H9 (cell line): ENCODE measurements at regions not wholly inside any gene's neighbourhood (a gene's known extent, or its start where the extent isn't known, plus 50 kb on each side); places are given as distances from the start of the nearest gene placed in this dataset.

Experiments
- DNase-seq: peaks from one replicate; pipeline ENCODE4 v3.0.0-alpha.2; 2017
- H2AFZ ChIP-seq: one replicate; pipeline ENCODE4 v1.6.1; 2013; ENCODE audit warnings: mild to moderate bottlenecking, low read length, control low read depth, moderate library complexity
- H2AK5ac ChIP-seq: 2 replicates; pipeline ENCODE4 v1.6.1; 2013; ENCODE audit warnings: low read length, control low read depth, mixed read lengths; ENCODE audit not compliant: insufficient read length
- H2BK120ac ChIP-seq: one replicate; pipeline ENCODE4 v1.6.1; 2013; ENCODE audit warnings: low read depth, mild to moderate bottlenecking, low read length, control low read depth, inconsistent platforms; ENCODE audit not compliant: poor library complexity, severe bottlenecking
- H2BK12ac ChIP-seq: 2 replicates; pipeline ENCODE4 v1.6.1; 2013; ENCODE audit warnings: low read length, control low read depth, mixed read lengths, low read depth; ENCODE audit not compliant: insufficient read length
- H2BK15ac ChIP-seq: 2 replicates; pipeline ENCODE4 v1.6.1; 2013; ENCODE audit warnings: low read depth, low read length, control low read depth
- H2BK20ac ChIP-seq: one replicate; pipeline ENCODE4 v1.6.1; 2013; ENCODE audit warnings: low read depth, mild to moderate bottlenecking, low read length, control low read depth, inconsistent platforms; ENCODE audit not compliant: poor library complexity, severe bottlenecking
- H2BK5ac ChIP-seq: 2 replicates; pipeline ENCODE4 v1.6.1; 2013; ENCODE audit warnings: low read length, control low read depth, mixed read lengths; ENCODE audit not compliant: insufficient read length
- H3K14ac ChIP-seq: 2 replicates; pipeline ENCODE4 v1.6.1; 2013; ENCODE audit warnings: low read length, control low read depth; ENCODE audit not compliant: insufficient read depth
- H3K18ac ChIP-seq: 2 replicates; pipeline ENCODE4 v1.6.1; 2013; ENCODE audit warnings: low read depth, mild to moderate bottlenecking, mixed read lengths, low read length, control low read depth; ENCODE audit not compliant: insufficient read length
- H3K23ac ChIP-seq: 2 replicates; pipeline ENCODE4 v1.6.1; 2013; ENCODE audit warnings: low read length, control low read depth, mixed read lengths, low read depth; ENCODE audit not compliant: insufficient read length
- H3K23me2 ChIP-seq: 2 replicates; pipeline ENCODE4 v1.6.1; 2013; ENCODE audit warnings: low read depth, mild to moderate bottlenecking, mixed read lengths, low read length, control low read depth; ENCODE audit not compliant: insufficient read length, poor library complexity, severe bottlenecking
- H3K27ac ChIP-seq: 2 replicates; pipeline ENCODE4 v1.5.1; 2013; ENCODE audit warnings: low read length, control low read depth, mixed read lengths, low read depth; ENCODE audit not compliant: insufficient read length
- H3K27me3 ChIP-seq: 2 replicates; pipeline ENCODE4 v1.6.1; 2013; ENCODE audit warnings: low read length, control low read depth, inconsistent platforms; ENCODE audit not compliant: insufficient read depth
- H3K4ac ChIP-seq: 2 replicates; pipeline ENCODE4 v1.6.1; 2013; ENCODE audit warnings: low read depth, mild to moderate bottlenecking, control low read depth, inconsistent platforms, low read length, moderate library complexity
- H3K4me1 ChIP-seq: 2 replicates; pipeline ENCODE4 v1.6.1; 2013; ENCODE audit warnings: low read length, control low read depth, inconsistent platforms; ENCODE audit not compliant: insufficient read depth
- H3K4me2 ChIP-seq: 2 replicates; pipeline ENCODE4 v1.6.1; 2013; ENCODE audit warnings: low read length, control low read depth, mixed read lengths; ENCODE audit not compliant: insufficient read length, insufficient read depth
- H3K56ac ChIP-seq: 2 replicates; pipeline ENCODE4 v1.6.1; 2013; ENCODE audit warnings: low read depth, mild to moderate bottlenecking, mixed read lengths, low read length, control low read depth; ENCODE audit not compliant: insufficient read length
- H3K79me1 ChIP-seq: 2 replicates; pipeline ENCODE4 v1.6.1; 2013; ENCODE audit warnings: low read depth, mild to moderate bottlenecking, moderate library complexity, low read length, control low read depth, inconsistent platforms; ENCODE audit not compliant: insufficient read depth, poor library complexity, severe bottlenecking
- H3K79me2 ChIP-seq: 2 replicates; pipeline ENCODE4 v1.6.1; 2013; ENCODE audit warnings: low read length, control low read depth, inconsistent platforms; ENCODE audit not compliant: insufficient read depth
- H3K9ac ChIP-seq: 2 replicates; pipeline ENCODE4 v1.6.1; 2013; ENCODE audit warnings: low read length, control low read depth, mixed read lengths; ENCODE audit not compliant: insufficient read length; ENCODE audit errors: extremely low read depth
- H3K9me3 ChIP-seq: one replicate; pipeline ENCODE4 v1.6.1; 2013; ENCODE audit warnings: low read depth, low read length, inconsistent platforms; ENCODE audit not compliant: control insufficient read depth
- H3T11ph ChIP-seq: one replicate; pipeline ENCODE4 v1.6.1; 2013; ENCODE audit warnings: mild to moderate bottlenecking, low read length, control low read depth, inconsistent platforms
- H4K20me1 ChIP-seq: one replicate; pipeline ENCODE4 v1.6.1; 2013; ENCODE audit not compliant: control insufficient read depth, insufficient read length, insufficient read depth
- H4K5ac ChIP-seq: 2 replicates; pipeline ENCODE4 v1.6.1; 2013; ENCODE audit warnings: low read depth, mild to moderate bottlenecking, mixed read lengths, low read length, control low read depth; ENCODE audit not compliant: insufficient read length
- H4K8ac ChIP-seq: replicated peaks from 2 replicates; pipeline ENCODE4 v1.6.1; 2013; ENCODE audit warnings: low read length, control low read depth, mixed read lengths, low read depth; ENCODE audit not compliant: insufficient read length
- H4K91ac ChIP-seq: 2 replicates; pipeline ENCODE4 v1.6.1; 2013; ENCODE audit warnings: low read depth, mild to moderate bottlenecking, moderate library complexity, mixed read lengths, low read length, control low read depth; ENCODE audit not compliant: insufficient read length
- H3K27ac Mint-ChIP-seq, 3 experiments: 2 replicates in 2 of 3; 3 replicates in 1 of 3; pipeline ENCODE4 v1.8.0; 2020 to 2021; ENCODE audit warnings: mixed read lengths in 3 of 3, mild to moderate bottlenecking in 1 of 3, moderate library complexity in 1 of 3
- H3K27me3 Mint-ChIP-seq: 2 replicates; pipeline ENCODE4 v1.8.0; 2021; ENCODE audit warnings: low read depth, mild to moderate bottlenecking, moderate library complexity, mixed read lengths
- H3K36me3 Mint-ChIP-seq, 3 experiments: 2 replicates in 2 of 3; 3 replicates in 1 of 3; pipeline ENCODE4 v1.8.0; 2020 to 2021; ENCODE audit warnings: low read depth in 3 of 3, mixed read lengths in 3 of 3; ENCODE audit not compliant: insufficient read depth in 1 of 3
- H3K4me1 Mint-ChIP-seq, 2 experiments: 2 replicates each; pipeline ENCODE4 v1.8.0; 2020; ENCODE audit warnings: mixed read lengths in 2 of 2
- H3K4me3 Mint-ChIP-seq, 2 experiments: 2 replicates in 1 of 2; 3 replicates in 1 of 2; pipeline ENCODE4 v1.8.0; 2020 to 2021; ENCODE audit warnings: mild to moderate bottlenecking in 2 of 2, mixed read lengths in 2 of 2, moderate library complexity in 1 of 2
- H3K9me3 Mint-ChIP-seq, 2 experiments: 2 replicates in 1 of 2; 3 replicates in 1 of 2; pipeline ENCODE4 v1.8.0; 2020; ENCODE audit warnings: mild to moderate bottlenecking in 2 of 2, mixed read lengths in 2 of 2, moderate library complexity in 1 of 2
- WGBS: extraction: QIAGEN DNeasy Blood & Tissue Kit; methylation state at CpG from one replicate; pipeline ENCODE4 v1.1.7; 2013; ENCODE audit warnings: missing lambda C conversion rate, low lambda C conversion rate, mixed read lengths; ENCODE audit not compliant: insufficient read length; ENCODE audit errors: extremely low coverage; 5-methylcytosine and 5-hydroxymethylcytosine counted together
- TF ChIP-seq, protein P1 (sequence below): fragments of 200-600 bp; sonication (generic); conservative IDR thresholded peaks from 3 replicates; pipeline ENCODE4 v1.8.0; 2021; ENCODE audit warnings: antibody characterized with exemption, mild to moderate bottlenecking

DNA sequence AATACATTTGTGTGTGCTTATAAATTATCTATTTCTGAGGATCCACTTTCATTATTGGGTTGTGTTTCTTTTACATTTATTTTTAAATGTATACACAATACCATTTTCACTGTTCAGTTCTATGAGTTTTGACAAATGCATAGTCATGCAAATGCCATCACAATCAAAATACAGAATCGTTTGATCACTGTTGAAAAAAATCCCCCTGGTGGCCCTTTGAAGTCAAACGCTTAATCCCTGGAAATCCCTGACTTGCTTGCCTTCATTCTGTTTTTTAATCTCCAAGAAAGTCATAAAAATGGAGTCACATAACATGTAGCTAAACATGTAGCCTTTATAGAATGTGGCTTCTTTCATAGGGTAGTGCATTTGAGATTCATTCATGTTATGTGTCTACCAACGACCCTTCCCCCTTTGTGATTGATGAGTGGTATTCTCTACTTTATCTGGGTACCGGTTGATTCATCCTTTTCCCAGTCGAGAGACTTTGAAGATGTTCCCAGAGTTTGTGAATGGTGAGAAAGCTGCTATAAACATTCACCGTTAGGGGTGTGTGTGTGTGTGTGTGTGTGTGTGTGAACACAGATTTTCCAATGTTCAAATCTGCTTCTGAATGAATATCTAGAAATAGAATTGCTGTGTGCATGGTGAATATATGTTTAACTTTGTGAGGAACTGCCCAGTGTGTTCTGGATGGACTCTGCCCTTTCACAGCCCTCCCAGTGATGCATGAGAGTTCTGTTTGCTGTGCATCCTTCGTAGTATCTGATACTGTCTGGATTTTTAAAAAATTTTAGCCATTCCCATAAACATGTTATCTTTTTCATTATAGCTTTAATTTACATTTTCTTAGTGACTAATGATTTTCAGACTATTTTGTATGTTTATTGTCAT, 173.6 kb downstream of the GALR1 start:
- Histone ChIP-seq H3K23me2 (no peaks in the 10 kb centered on the region), H2BK120ac (no peak overlapping the region), H3K18ac (no peak overlapping the region), H3K4me1 (peaks cover 4% of the 10 kb centered on the region; the same call in 1 of the 2 replicates), H3K56ac (no peak overlapping the region), H2BK15ac (no peak overlapping the region), H4K8ac (no peak overlapping the region), H3K79me1 (no peaks in the 10 kb centered on the region), H2BK12ac (no peak overlapping the region), H3K9ac (no peak overlapping the region), H3K9me3 (no peaks in the 10 kb centered on the region), H2AFZ (no peak overlapping the region), H3K27me3 (no peaks in the 10 kb centered on the region), H4K91ac (no peak overlapping the region), H3K14ac (no peak overlapping the region), H3K4ac (no peak overlapping the region), H3K27ac (no peak overlapping the region), H2AK5ac (no peak overlapping the region), H3T11ph (no peak overlapping the region), H3K23ac (no peak overlapping the region), H3K79me2 (no peaks in the 10 kb centered on the region), H4K5ac (no peak overlapping the region), H2BK20ac (no peak overlapping the region), H3K4me2 (no peak overlapping the region), H2BK5ac (no peak overlapping the region), H4K20me1 (no peaks in the 10 kb centered on the region)
- DNase-seq: no peak
- Mint-ChIP-seq H3K9me3 (peaks cover 2 to 8% of the 10 kb centered on the region in 2 experiments; a peak in 4 of 5 replicates), H3K27ac (no peak overlapping the region), H3K4me3 (peak overlapping the region in 1 of 2 experiments; percentile 48; a peak in 3 of 5 replicates), H3K4me1 (peaks cover 23 to 28% of the 10 kb centered on the region in 2 experiments), H3K27me3 (no peaks in the 10 kb centered on the region), H3K36me3 (peaks cover 4 to 6% (median 5%) of the 10 kb centered on the region in 3 experiments; a peak in 4 of 7 replicates)
- TF ChIP-seq, protein P1, sequence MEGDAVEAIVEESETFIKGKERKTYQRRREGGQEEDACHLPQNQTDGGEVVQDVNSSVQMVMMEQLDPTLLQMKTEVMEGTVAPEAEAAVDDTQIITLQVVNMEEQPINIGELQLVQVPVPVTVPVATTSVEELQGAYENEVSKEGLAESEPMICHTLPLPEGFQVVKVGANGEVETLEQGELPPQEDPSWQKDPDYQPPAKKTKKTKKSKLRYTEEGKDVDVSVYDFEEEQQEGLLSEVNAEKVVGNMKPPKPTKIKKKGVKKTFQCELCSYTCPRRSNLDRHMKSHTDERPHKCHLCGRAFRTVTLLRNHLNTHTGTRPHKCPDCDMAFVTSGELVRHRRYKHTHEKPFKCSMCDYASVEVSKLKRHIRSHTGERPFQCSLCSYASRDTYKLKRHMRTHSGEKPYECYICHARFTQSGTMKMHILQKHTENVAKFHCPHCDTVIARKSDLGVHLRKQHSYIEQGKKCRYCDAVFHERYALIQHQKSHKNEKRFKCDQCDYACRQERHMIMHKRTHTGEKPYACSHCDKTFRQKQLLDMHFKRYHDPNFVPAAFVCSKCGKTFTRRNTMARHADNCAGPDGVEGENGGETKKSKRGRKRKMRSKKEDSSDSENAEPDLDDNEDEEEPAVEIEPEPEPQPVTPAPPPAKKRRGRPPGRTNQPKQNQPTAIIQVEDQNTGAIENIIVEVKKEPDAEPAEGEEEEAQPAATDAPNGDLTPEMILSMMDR: peak; percentile 56
- WGBS: no CpG with 5 or more reads among the region's 7 CpGs
